ENCODE measurements at regions not wholly inside any gene's neighbourhood (a gene's known extent, or its start where the extent isn't known, plus 50 kb on each side); places are given as distances from the start of the nearest gene placed in this dataset.
"Not testable (repeated sequence)": the region's sequence is repeated elsewhere in the genome, so short reads cannot be mapped to it uniquely, and the experiment has no call there.

- Histone ChIP-seq H3K27ac (replicated peaks) (no peak overlapping the region), H3K27me3 (ENCODE audit: low read depth) (no peaks in the 10 kb centered on the region), H3K4me3 (no peak overlapping the region), H3K4me1 (no peaks in the 10 kb centered on the region), H3K9me3 (replicated peaks) (no peaks in the 10 kb centered on the region), H3K36me3 (no peaks in the 10 kb centered on the region)
- no peak for DNase-seq
- intact Hi-C loops (cut with micrococcal nuclease), result loop anchor here (5.0 kb wide), 1 partner anchor 460 kb away; no protein-coding TSS in a partner anchor
- no peak for TF ChIP-seq CTCF (IDR thresholded peaks at IDR 0.05; ENCODE audit: borderline replicate concordance)
Observed at GRCh38 chr5:102682101-102682647, 72.9 kb upstream of the PAM start.

- H3K27me3 ChIP-seq (ENCODE audit: low read depth); intact Hi-C loops (cut with micrococcal nuclease); H3K4me1 ChIP-seq; H3K4me3 ChIP-seq; H3K36me3 ChIP-seq; H3K27ac ChIP-seq (replicated peaks); DNase-seq; H3K9me3 ChIP-seq (replicated peaks): not testable (repeated sequence)
Observed at GRCh38 chr5:102688076-102688475, 67.0 kb upstream of the PAM start.

- H3K36me3 ChIP-seq; intact Hi-C loops (cut with micrococcal nuclease); H3K27me3 ChIP-seq (ENCODE audit: low read depth): not testable (repeated sequence)
Observed at GRCh38 chr5:102688581-102689342, 66.3 kb upstream of the PAM start.

GRCh38 chr5:102690910-102691309, 64.2 kb upstream of the PAM start:
- Histone ChIP-seq H3K36me3 (no peaks in the 10 kb centered on the region), H3K27me3 (ENCODE audit: low read depth) (no peaks in the 10 kb centered on the region), H3K4me1 (no peaks in the 10 kb centered on the region), H3K9me3 (replicated peaks) (no peaks in the 10 kb centered on the region), H3K27ac (replicated peaks) (no peak overlapping the region), H3K4me3 (no peak overlapping the region)
- intact Hi-C loops (cut with micrococcal nuclease), result no loop called here
- TF ChIP-seq CTCF (IDR thresholded peaks at IDR 0.05; ENCODE audit: borderline replicate concordance), result no peak
- no peak for DNase-seq

More at GRCh38 chr5:102688581-102689342, 66.3 kb upstream of the PAM start:
- not testable (repeated sequence) for H3K9me3 ChIP-seq (replicated peaks); H3K4me1 ChIP-seq; H3K4me3 ChIP-seq; H3K27ac ChIP-seq (replicated peaks); DNase-seq

- no peak for TF ChIP-seq CTCF (IDR thresholded peaks at IDR 0.05; ENCODE audit: borderline replicate concordance)
- H3K4me3 ChIP-seq, result no peak overlapping the region
- no peaks in the 10 kb centered on the region for H3K36me3 ChIP-seq
- H3K9me3 ChIP-seq (replicated peaks), result no peaks in the 10 kb centered on the region
- intact Hi-C loops (cut with micrococcal nuclease), result no loop called here
- no peaks in the 10 kb centered on the region for H3K4me1 ChIP-seq
- no peaks in the 10 kb centered on the region for H3K27me3 ChIP-seq (ENCODE audit: low read depth)
- DNase-seq, result no peak
- H3K27ac ChIP-seq (replicated peaks), result no peak overlapping the region
Observed at GRCh38 chr5:102691434-102691833, 63.7 kb upstream of the PAM start.

- no peak for TF ChIP-seq CTCF (IDR thresholded peaks at IDR 0.05; ENCODE audit: borderline replicate concordance)
- intact Hi-C loops (cut with micrococcal nuclease), result no loop called here
Observed at GRCh38 chr5:102700120-102700831, 54.8 kb upstream of the PAM start.

More at GRCh38 chr5:102700120-102700831, 54.8 kb upstream of the PAM start:
- peaks cover 4% of the 10 kb centered on the region for H3K4me1 ChIP-seq
- no peak for DNase-seq
- H3K4me3 ChIP-seq, result no peak overlapping the region
- H3K9me3 ChIP-seq (replicated peaks), result no peaks in the 10 kb centered on the region
- no peaks in the 10 kb centered on the region for H3K36me3 ChIP-seq
- no peak overlapping the region for H3K27ac ChIP-seq (replicated peaks)
- H3K27me3 ChIP-seq (ENCODE audit: low read depth), result no peaks in the 10 kb centered on the region
